Loucy (cell line): ENCODE measurements at regions not wholly inside any gene's neighbourhood (a gene's known extent, or its start where the extent isn't known, plus 50 kb on each side); places are given as distances from the start of the nearest gene placed in this dataset.

Source experiments
- H2AFZ ChIP-seq: fragments of 200-600 bp; sonication (generic); 2 replicates; pipeline ENCODE4 v1.6.0; 2016; ENCODE audit warnings: antibody characterized with exemption, mild to moderate bottlenecking, low read length, moderate library complexity
- H3F3A ChIP-seq: fragments of 200-600 bp; 2 replicates; pipeline ENCODE4 v1.6.0; 2016; ENCODE audit warnings: antibody characterized with exemption, low read depth, mild to moderate bottlenecking
- H3K27me3 ChIP-seq: fragments of 200-600 bp; sonication (generic); 2 replicates; pipeline ENCODE4 v1.6.1; 2014; ENCODE audit warnings: low read length, mild to moderate bottlenecking; ENCODE audit not compliant: insufficient read depth, poor library complexity, severe bottlenecking
- H3K36me3 ChIP-seq: fragments of 200-600 bp; sonication (generic); 2 replicates; pipeline ENCODE4 v1.6.1; 2016; ENCODE audit warnings: low read length; ENCODE audit not compliant: insufficient read depth
- H3K4me1 ChIP-seq: fragments of 200-600 bp; sonication (generic); 2 replicates; pipeline ENCODE4 v1.5.1; 2014; ENCODE audit warnings: low read length, mild to moderate bottlenecking; ENCODE audit not compliant: insufficient read depth, poor library complexity, severe bottlenecking
- H3K4me2 ChIP-seq: fragments of 200-600 bp; sonication (generic); 2 replicates; pipeline ENCODE4 v1.6.0; 2014; ENCODE audit warnings: antibody characterized with exemption, low read length, low read depth, mild to moderate bottlenecking; ENCODE audit not compliant: poor library complexity, severe bottlenecking
- H3K4me3 ChIP-seq: fragments of 200-600 bp; sonication (generic); 2 replicates; pipeline ENCODE4 v1.5.1; 2014; ENCODE audit warnings: low read length, mild to moderate bottlenecking, mixed read lengths; ENCODE audit not compliant: poor library complexity, severe bottlenecking
- H3K79me2 ChIP-seq: fragments of 200-600 bp; sonication (generic); 2 replicates; pipeline ENCODE4 v1.6.1; 2014; ENCODE audit warnings: low read length; ENCODE audit not compliant: insufficient read depth
- H3K9ac ChIP-seq: fragments of 200-600 bp; sonication (generic); 2 replicates; pipeline ENCODE4 v1.6.0; 2014; ENCODE audit warnings: mild to moderate bottlenecking, low read depth, low read length, moderate library complexity; ENCODE audit not compliant: poor library complexity, severe bottlenecking
- H3K9me2 ChIP-seq: fragments of 200-600 bp; sonication (generic); replicated peaks from 2 replicates; pipeline ENCODE4 v1.6.1; 2016; ENCODE audit warnings: low read depth, low read length, mixed read lengths
- H3K9me3 ChIP-seq: fragments of 200-600 bp; sonication (generic); 2 replicates; pipeline ENCODE4 v1.6.1; 2014; ENCODE audit warnings: mild to moderate bottlenecking, antibody characterized with exemption, low read length, low read depth; ENCODE audit not compliant: insufficient read depth
- H4K20me1 ChIP-seq: fragments of 200-600 bp; sonication (generic); 2 replicates; pipeline ENCODE4 v1.6.0; 2014; ENCODE audit warnings: antibody characterized with exemption, low read length, mild to moderate bottlenecking; ENCODE audit not compliant: insufficient read depth, poor library complexity, severe bottlenecking
- EZH2phosphoT487 ChIP-seq: fragments of 200-600 bp; IDR thresholded peaks from 2 replicates; pipeline ENCODE4 v1.6.1; 2018; ENCODE audit warnings: antibody characterized with exemption, mild to moderate bottlenecking, moderate library complexity, borderline replicate concordance
- TF ChIP-seq, protein P1 (sequence below): fragments of 200-600 bp; sonication (generic); conservative IDR thresholded peaks from 2 replicates; pipeline ENCODE4 v1.5.1; 2014; ENCODE audit warnings: mild to moderate bottlenecking, antibody characterized with exemption, low read length

DNA sequence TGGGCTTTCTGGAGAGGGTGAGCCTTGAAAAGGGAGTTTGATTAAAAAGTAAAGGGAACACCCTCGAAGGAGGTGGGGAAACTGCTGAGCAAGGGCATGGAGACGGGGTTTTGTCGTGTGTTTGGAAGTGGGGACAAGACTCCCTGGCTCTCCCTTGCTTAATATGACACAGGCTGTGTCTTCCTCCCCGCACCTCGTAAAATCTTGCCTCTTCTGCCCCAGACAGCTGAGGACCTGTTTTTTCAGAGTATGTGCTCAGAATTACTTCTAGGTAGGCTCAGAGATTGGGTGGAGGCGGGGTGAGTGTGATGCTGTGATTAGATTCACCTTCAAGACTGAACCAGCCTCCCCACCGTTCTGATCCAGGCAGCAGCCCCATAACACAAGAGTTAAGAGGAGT, 244.4 kb upstream of the TLE3 start:
- no peaks in the 10 kb centered on the region for H3K9me3 ChIP-seq
- TF ChIP-seq, protein P1, sequence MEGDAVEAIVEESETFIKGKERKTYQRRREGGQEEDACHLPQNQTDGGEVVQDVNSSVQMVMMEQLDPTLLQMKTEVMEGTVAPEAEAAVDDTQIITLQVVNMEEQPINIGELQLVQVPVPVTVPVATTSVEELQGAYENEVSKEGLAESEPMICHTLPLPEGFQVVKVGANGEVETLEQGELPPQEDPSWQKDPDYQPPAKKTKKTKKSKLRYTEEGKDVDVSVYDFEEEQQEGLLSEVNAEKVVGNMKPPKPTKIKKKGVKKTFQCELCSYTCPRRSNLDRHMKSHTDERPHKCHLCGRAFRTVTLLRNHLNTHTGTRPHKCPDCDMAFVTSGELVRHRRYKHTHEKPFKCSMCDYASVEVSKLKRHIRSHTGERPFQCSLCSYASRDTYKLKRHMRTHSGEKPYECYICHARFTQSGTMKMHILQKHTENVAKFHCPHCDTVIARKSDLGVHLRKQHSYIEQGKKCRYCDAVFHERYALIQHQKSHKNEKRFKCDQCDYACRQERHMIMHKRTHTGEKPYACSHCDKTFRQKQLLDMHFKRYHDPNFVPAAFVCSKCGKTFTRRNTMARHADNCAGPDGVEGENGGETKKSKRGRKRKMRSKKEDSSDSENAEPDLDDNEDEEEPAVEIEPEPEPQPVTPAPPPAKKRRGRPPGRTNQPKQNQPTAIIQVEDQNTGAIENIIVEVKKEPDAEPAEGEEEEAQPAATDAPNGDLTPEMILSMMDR, result no peak
- TF ChIP-seq EZH2phosphoT487, result no peak
- H3K27me3 ChIP-seq, result no peaks in the 10 kb centered on the region
- no peaks in the 10 kb centered on the region for H3K4me1 ChIP-seq
- no peak overlapping the region for H3K9ac ChIP-seq
- H3K9me2 ChIP-seq, result no peaks in the 10 kb centered on the region
- no peak overlapping the region for H3K4me2 ChIP-seq
- H3K36me3 ChIP-seq, result no peaks in the 10 kb centered on the region
- no peak overlapping the region for H3K4me3 ChIP-seq
- H3F3A ChIP-seq, result no peaks in the 10 kb centered on the region
- H2AFZ ChIP-seq, result no peak overlapping the region
- no peaks in the 10 kb centered on the region for H4K20me1 ChIP-seq
- no peaks in the 10 kb centered on the region for H3K79me2 ChIP-seq

DNA sequence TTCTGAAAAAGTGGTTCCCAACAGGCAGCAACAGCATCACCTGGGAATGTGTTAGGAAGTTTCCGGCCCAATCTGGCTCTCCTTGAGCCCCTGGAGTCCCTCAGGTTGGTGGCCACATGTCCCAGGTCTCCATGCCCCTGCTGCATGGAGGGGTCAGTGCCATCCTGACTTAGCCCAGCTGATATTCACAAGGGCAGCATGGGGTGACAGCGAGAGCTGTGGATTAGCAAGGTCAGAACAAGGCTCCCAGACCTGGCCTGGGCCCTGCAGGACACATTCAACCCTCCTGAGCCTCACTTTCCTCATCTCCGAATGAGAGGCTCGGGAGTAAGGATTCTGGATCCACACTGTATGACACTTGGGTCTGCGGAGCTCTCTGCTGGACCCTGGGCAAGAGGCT, 243.8 kb upstream of the TLE3 start:
- Histone ChIP-seq H3K9me2 (no peaks in the 10 kb centered on the region), H3K4me3 (no peak overlapping the region), H3K36me3 (no peaks in the 10 kb centered on the region), H3K4me2 (no peak overlapping the region), H3K27me3 (no peaks in the 10 kb centered on the region), H3K9me3 (no peaks in the 10 kb centered on the region), H3K79me2 (no peaks in the 10 kb centered on the region), H2AFZ (no peak overlapping the region), H3K9ac (no peak overlapping the region), H4K20me1 (no peaks in the 10 kb centered on the region), H3F3A (no peaks in the 10 kb centered on the region), H3K4me1 (no peaks in the 10 kb centered on the region)
- TF ChIP-seq, protein P1, result no peak
- TF ChIP-seq EZH2phosphoT487, result no peak

DNA sequence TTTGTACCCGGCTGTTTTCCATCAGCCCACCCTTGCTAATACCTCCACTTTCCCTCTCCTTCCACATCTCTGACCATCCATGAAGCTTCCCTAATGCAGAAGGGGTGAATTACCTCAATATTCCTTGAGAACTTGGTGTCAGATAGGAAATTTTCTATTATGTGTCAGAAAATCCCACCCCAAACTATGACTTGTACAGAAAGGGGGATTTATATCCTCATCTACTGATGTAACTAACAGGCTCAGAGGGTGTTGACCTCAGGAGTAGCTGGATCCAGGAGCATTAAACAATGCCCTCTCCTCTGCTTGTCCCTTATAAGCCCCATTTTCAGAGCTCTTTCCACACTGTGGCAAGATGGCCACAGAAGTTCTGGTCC, 242.8 kb upstream of the TLE3 start:
- no peaks in the 10 kb centered on the region for H3K9me2 ChIP-seq
- no peak overlapping the region for H2AFZ ChIP-seq
- no peaks in the 10 kb centered on the region for H3K79me2 ChIP-seq
- TF ChIP-seq EZH2phosphoT487, result no peak
- TF ChIP-seq, protein P1, result no peak
- H3K4me1 ChIP-seq, result no peaks in the 10 kb centered on the region
- no peak overlapping the region for H3K4me2 ChIP-seq
- H3K4me3 ChIP-seq, result no peak overlapping the region
- H3F3A ChIP-seq, result no peaks in the 10 kb centered on the region
- no peaks in the 10 kb centered on the region for H4K20me1 ChIP-seq
- H3K27me3 ChIP-seq, result no peaks in the 10 kb centered on the region
- no peak overlapping the region for H3K9ac ChIP-seq
- H3K9me3 ChIP-seq, result no peaks in the 10 kb centered on the region
- H3K36me3 ChIP-seq, result no peaks in the 10 kb centered on the region
